SK-N-SH (cell line): ENCODE measurements at regions not wholly inside any gene's neighbourhood (a gene's known extent, or its start where the extent isn't known, plus 50 kb on each side); places are given as distances from the start of the nearest gene placed in this dataset.

Source experiments
- CTCF ChIA-PET: fragments of 300-600, 350-600 bp; formaldehyde crosslinking; extraction: SDS; loops from one replicate; lab custom pipeline; 2021; lab: Yijun Ruan, JAX
- POLR2A ChIA-PET: fragments of 350-600 bp; sonication (Branson Sonifier 250); formaldehyde crosslinking; extraction: SDS; loops from one replicate; lab custom pipeline; 2020; ENCODE audit warnings: antibody characterized with exemption, inconsistent platforms; lab: Yijun Ruan, JAX
- DNase-seq: peaks from one replicate; pipeline ENCODE4 v3.0.0; 2012
- H2AFZ ChIP-seq: fragments of 200-600 bp; sonication (generic); 2 replicates; pipeline ENCODE4 v1.8.1; 2016; ENCODE audit warnings: antibody characterized with exemption, mild to moderate bottlenecking, low read depth
- H3F3A ChIP-seq: fragments of 200-600 bp; sonication (generic); replicated peaks from 2 replicates; pipeline ENCODE3; 2016; ENCODE audit warnings: antibody characterized with exemption, mild to moderate bottlenecking; ENCODE audit not compliant: insufficient read depth
- H3K27ac ChIP-seq, 2 experiments: fragments of 200-500 bp in 1 of 2; fragments of 200-600 bp in 1 of 2; sonication (Bioruptor generic) in 1 of 2; sonication (generic), shearing (Covaris generic) in 1 of 2; 2 replicates each; pipeline versions ENCODE4 v1.5.1 to v1.6.1; 2014 to 2016; ENCODE audit warnings: low read depth in 2 of 2, inconsistent platforms in 1 of 2, low read length in 1 of 2, mild to moderate bottlenecking in 1 of 2, mixed read lengths in 1 of 2
- H3K27me3 ChIP-seq: fragments of 200-600 bp; sonication (generic), shearing (Covaris generic); 2 replicates; pipeline ENCODE4 v1.6.1; 2016; ENCODE audit warnings: mixed run types; ENCODE audit not compliant: insufficient read depth
- H3K36me3 ChIP-seq, 2 experiments: fragments of 200-500 bp in 1 of 2; fragments of 200-600 bp in 1 of 2; sonication (Bioruptor generic) in 1 of 2; sonication (generic) in 1 of 2; replicated peaks in 1 of 2; 2 replicates each; pipeline versions ENCODE3 to v1.5.1; 2014 to 2016; ENCODE audit warnings: low read length in 1 of 2, mild to moderate bottlenecking in 1 of 2; ENCODE audit not compliant: insufficient read depth in 2 of 2, control insufficient read depth in 1 of 2
- H3K4me1 ChIP-seq, 2 experiments: fragments of 200-500 bp in 1 of 2; fragments of 200-600 bp in 1 of 2; sonication (Bioruptor generic) in 1 of 2; sonication (generic), shearing (Covaris generic) in 1 of 2; 2 replicates each; pipeline versions ENCODE4 v1.5.1 to v1.6.1; 2014 to 2016; ENCODE audit warnings: low read depth in 1 of 2, low read length in 1 of 2, mixed run types in 1 of 2; ENCODE audit not compliant: insufficient read depth in 2 of 2, control insufficient read depth in 1 of 2
- H3K4me2 ChIP-seq: fragments of 200-600 bp; sonication (generic), shearing (Covaris generic); 2 replicates; pipeline ENCODE4 v1.6.1; 2017; ENCODE audit warnings: mixed run types
- H3K4me3 ChIP-seq, 2 experiments: fragments of 200-500 bp in 1 of 2; fragments of 200-600 bp in 1 of 2; sonication (Bioruptor generic) in 1 of 2; sonication (generic), shearing (Covaris generic) in 1 of 2; 2 replicates each; pipeline versions ENCODE4 v1.5.1 to v1.8.1; 2014 to 2016; ENCODE audit warnings: low read depth in 2 of 2, inconsistent platforms in 1 of 2, low read length in 1 of 2, mild to moderate bottlenecking in 1 of 2, mixed read lengths in 1 of 2, moderate library complexity in 1 of 2
- H3K79me2 ChIP-seq: fragments of 200-600 bp; sonication (generic); 2 replicates; pipeline ENCODE4 v1.8.1; 2017; ENCODE audit warnings: mild to moderate bottlenecking; ENCODE audit not compliant: insufficient read depth
- H3K9ac ChIP-seq: fragments of 200-600 bp; sonication (generic); 2 replicates; pipeline ENCODE4 v1.6.1; 2017; ENCODE audit warnings: mixed run types
- H3K9me2 ChIP-seq: fragments of 200-600 bp; sonication (generic); 2 replicates; pipeline ENCODE4 v1.6.1; 2017; ENCODE audit warnings: mixed run types
- H3K9me3 ChIP-seq: fragments of 200-600 bp; sonication (generic); 2 replicates; pipeline ENCODE4 v1.6.1; 2017; ENCODE audit warnings: mixed run types, mild to moderate bottlenecking, moderate library complexity
- H4K20me1 ChIP-seq: fragments of 200-600 bp; sonication (generic); 2 replicates; pipeline ENCODE4 v1.6.1; 2017; ENCODE audit warnings: mild to moderate bottlenecking, mixed run types; ENCODE audit not compliant: insufficient read depth
- ELF1 ChIP-seq: IDR thresholded peaks from 2 replicates; pipeline ENCODE4 v1.4.0; 2012
- EP300 ChIP-seq, 2 experiments: IDR thresholded peaks; 2 replicates each; pipeline versions ENCODE4 v1.4.0 to v1.6.1; 2012; ENCODE audit warnings: borderline replicate concordance in 1 of 2, low read depth in 1 of 2, low read length in 1 of 2
- EZH2phosphoT487 ChIP-seq: fragments of 200-600 bp; sonication (generic); IDR thresholded peaks from 2 replicates; pipeline ENCODE4 v1.6.1; 2017; ENCODE audit warnings: low read depth, mixed run types, mild to moderate bottlenecking, antibody characterized with exemption, moderate library complexity, borderline replicate concordance
- FOSL2 ChIP-seq: IDR thresholded peaks from 2 replicates; pipeline ENCODE4 v1.4.0; 2012; ENCODE audit warnings: low read depth, mild to moderate bottlenecking, moderate library complexity, borderline replicate concordance
- FOXM1 ChIP-seq: IDR thresholded peaks from 2 replicates; pipeline ENCODE4 v1.4.0; 2012; ENCODE audit warnings: low read depth, mild to moderate bottlenecking
- GATA2 ChIP-seq: sonication (generic); formaldehyde crosslinking; IDR thresholded peaks from 2 replicates; pipeline ENCODE4 v1.5.0; 2020; ENCODE audit warnings: mild to moderate bottlenecking, missing genetic modification reagents
- JUND ChIP-seq: IDR thresholded peaks from 2 replicates; pipeline ENCODE4 v1.4.0; 2012
- MXI1 ChIP-seq: IDR thresholded peaks from 2 replicates; pipeline ENCODE4 v1.6.1; 2012; ENCODE audit warnings: mild to moderate bottlenecking, low read depth, low read length, improper control_type of control experiment
- PBX3 ChIP-seq: IDR thresholded peaks from 2 replicates; pipeline ENCODE4; 2012
- RAD21 ChIP-seq: IDR thresholded peaks from 2 replicates; pipeline ENCODE4 v1.6.1; 2012; ENCODE audit warnings: mild to moderate bottlenecking, low read length
- RCOR1 ChIP-seq: fragments of 150-350 bp; IDR thresholded peaks from 2 replicates; pipeline ENCODE4 v1.6.1; 2017; ENCODE audit warnings: antibody characterized with exemption, low read length
- SIN3A ChIP-seq: IDR thresholded peaks from 2 replicates; pipeline ENCODE4 v1.6.1; 2012; ENCODE audit warnings: low read depth, mild to moderate bottlenecking, low read length, moderate library complexity, borderline replicate concordance
- SMC3 ChIP-seq: IDR thresholded peaks from 2 replicates; pipeline ENCODE4 v1.6.1; 2012; ENCODE audit warnings: low read depth, low read length, improper control_type of control experiment
- TAF1 ChIP-seq: IDR thresholded peaks from 2 replicates; pipeline ENCODE4 v1.6.1; 2012; ENCODE audit warnings: low read depth, mild to moderate bottlenecking, low read length, moderate library complexity, borderline replicate concordance
- TCF12 ChIP-seq: IDR thresholded peaks from 2 replicates; pipeline ENCODE4 v1.4.0; 2012
- USF2 ChIP-seq: fragments of 150-350 bp; IDR thresholded peaks from 2 replicates; pipeline ENCODE4 v1.6.1; 2017; ENCODE audit warnings: antibody characterized with exemption, low read length, low read depth, borderline replicate concordance
- YY1 ChIP-seq: IDR thresholded peaks from 2 replicates; pipeline ENCODE4 v1.4.0; 2012; ENCODE audit warnings: low read depth, mild to moderate bottlenecking
- ZBTB33 ChIP-seq: IDR thresholded peaks from 2 replicates; pipeline ENCODE4 v1.4.0; 2012; ENCODE audit warnings: low read depth, borderline replicate concordance
- WGBS: methylation state at CpG from one replicate; pipeline ENCODE4 v1.1.6; 2017; ENCODE audit warnings: low lambda C conversion rate; 5-methylcytosine and 5-hydroxymethylcytosine counted together

GRCh38 chr4:32864713-32865351, 2144.7 kb downstream of the PCDH7 start:
- Histone ChIP-seq H3F3A (no peaks in the 10 kb centered on the region), H3K27me3 (no peaks in the 10 kb centered on the region)
- TF ChIP-seq EP300 (IDR thresholded peaks at IDR 0.05; ENCODE audit: borderline replicate concordance in 1 of 2, low read depth in 1 of 2, low read length in 1 of 2) (no peak), RAD21 (no peak), TCF12 (no peak), ZBTB33 (no peak), ELF1 (no peak), GATA2 (CRISPR knock-in tag) (no peak), PBX3 (no peak), YY1 (no peak), FOXM1 (no peak), JUND (no peak), FOSL2 (no peak), RCOR1 (no peak), USF2 (no peak)

GRCh38 chr4:32876546-32876945, 2156.4 kb downstream of the PCDH7 start:
- no peaks in the 10 kb centered on the region for H3K9me3 ChIP-seq
- no peaks in the 10 kb centered on the region for H3K4me1 ChIP-seq
- CTCF ChIA-PET, result no interaction called here
- no peaks in the 10 kb centered on the region for H3K79me2 ChIP-seq
- H3K27me3 ChIP-seq, result no peaks in the 10 kb centered on the region
- H3K4me2 ChIP-seq, result no peak overlapping the region
- H2AFZ ChIP-seq, result no peak overlapping the region
- no peaks in the 10 kb centered on the region for H3K9me2 ChIP-seq
- H4K20me1 ChIP-seq, result no peaks in the 10 kb centered on the region
- no peak overlapping the region for H3K9ac ChIP-seq
- DNase-seq, result no peak
- no peaks in the 10 kb centered on the region for H3K36me3 ChIP-seq
- WGBS, result 10% methylated on average over 5 of the region's 5 CpGs
- no peak overlapping the region for H3K4me3 ChIP-seq
- H3K27ac ChIP-seq, result no peak overlapping the region
- POLR2A ChIA-PET, result no interaction called here
- no peaks in the 10 kb centered on the region for H3F3A ChIP-seq
- TF ChIP-seq FOSL2, result no peak
- no peak for TF ChIP-seq SMC3
- no peak for TF ChIP-seq FOXM1
- no peak for TF ChIP-seq MXI1
- no peak for TF ChIP-seq SIN3A
- TF ChIP-seq YY1, result no peak
- TF ChIP-seq EZH2phosphoT487, result no peak
- no peak for TF ChIP-seq USF2
- no peak for TF ChIP-seq TAF1
- no peak for TF ChIP-seq PBX3

More at GRCh38 chr4:32864713-32865351, 2144.7 kb downstream of the PCDH7 start:
- no peak overlapping the region for H3K27ac ChIP-seq
- H3K79me2 ChIP-seq, result no peaks in the 10 kb centered on the region
- H3K36me3 ChIP-seq, result no peaks in the 10 kb centered on the region
- H3K4me3 ChIP-seq, result no peak overlapping the region
- DNase-seq, result no peak
- H2AFZ ChIP-seq, result no peak overlapping the region
- H3K4me1 ChIP-seq, result no peaks in the 10 kb centered on the region
- WGBS, result 25% methylated on average over 3 of the region's 3 CpGs
- no peak overlapping the region for H3K4me2 ChIP-seq
- CTCF ChIA-PET, result interaction anchor here (0.6 kb wide), 1 partner anchor 134 kb away, joined by 3 read pairs; no protein-coding TSS in a partner anchor
- POLR2A ChIA-PET, result no interaction called here
- no peak overlapping the region for H3K9ac ChIP-seq
- no peaks in the 10 kb centered on the region for H3K9me2 ChIP-seq
- no peaks in the 10 kb centered on the region for H4K20me1 ChIP-seq
- H3K9me3 ChIP-seq, result no peaks in the 10 kb centered on the region
